Loucy (cell line): ENCODE measurements at regions not wholly inside any gene's neighbourhood (a gene's known extent, or its start where the extent isn't known, plus 50 kb on each side); places are given as distances from the start of the nearest gene placed in this dataset.

ENCODE experiments used
- H2AFZ ChIP-seq: fragments of 200-600 bp; sonication (generic); 2 replicates; pipeline ENCODE4 v1.6.0; 2016; ENCODE audit warnings: antibody characterized with exemption, mild to moderate bottlenecking, low read length, moderate library complexity
- H3F3A ChIP-seq: fragments of 200-600 bp; 2 replicates; pipeline ENCODE4 v1.6.0; 2016; ENCODE audit warnings: antibody characterized with exemption, low read depth, mild to moderate bottlenecking
- H3K27me3 ChIP-seq: fragments of 200-600 bp; sonication (generic); 2 replicates; pipeline ENCODE4 v1.6.1; 2014; ENCODE audit warnings: low read length, mild to moderate bottlenecking; ENCODE audit not compliant: insufficient read depth, poor library complexity, severe bottlenecking
- H3K36me3 ChIP-seq: fragments of 200-600 bp; sonication (generic); 2 replicates; pipeline ENCODE4 v1.6.1; 2016; ENCODE audit warnings: low read length; ENCODE audit not compliant: insufficient read depth
- H3K4me1 ChIP-seq: fragments of 200-600 bp; sonication (generic); 2 replicates; pipeline ENCODE4 v1.5.1; 2014; ENCODE audit warnings: low read length, mild to moderate bottlenecking; ENCODE audit not compliant: insufficient read depth, poor library complexity, severe bottlenecking
- H3K4me2 ChIP-seq: fragments of 200-600 bp; sonication (generic); 2 replicates; pipeline ENCODE4 v1.6.0; 2014; ENCODE audit warnings: antibody characterized with exemption, low read length, low read depth, mild to moderate bottlenecking; ENCODE audit not compliant: poor library complexity, severe bottlenecking
- H3K4me3 ChIP-seq: fragments of 200-600 bp; sonication (generic); 2 replicates; pipeline ENCODE4 v1.5.1; 2014; ENCODE audit warnings: low read length, mild to moderate bottlenecking, mixed read lengths; ENCODE audit not compliant: poor library complexity, severe bottlenecking
- H3K79me2 ChIP-seq: fragments of 200-600 bp; sonication (generic); 2 replicates; pipeline ENCODE4 v1.6.1; 2014; ENCODE audit warnings: low read length; ENCODE audit not compliant: insufficient read depth
- H3K9ac ChIP-seq: fragments of 200-600 bp; sonication (generic); 2 replicates; pipeline ENCODE4 v1.6.0; 2014; ENCODE audit warnings: mild to moderate bottlenecking, low read depth, low read length, moderate library complexity; ENCODE audit not compliant: poor library complexity, severe bottlenecking
- H3K9me2 ChIP-seq: fragments of 200-600 bp; sonication (generic); replicated peaks from 2 replicates; pipeline ENCODE4 v1.6.1; 2016; ENCODE audit warnings: low read depth, low read length, mixed read lengths
- H3K9me3 ChIP-seq: fragments of 200-600 bp; sonication (generic); 2 replicates; pipeline ENCODE4 v1.6.1; 2014; ENCODE audit warnings: mild to moderate bottlenecking, antibody characterized with exemption, low read length, low read depth; ENCODE audit not compliant: insufficient read depth
- H4K20me1 ChIP-seq: fragments of 200-600 bp; sonication (generic); 2 replicates; pipeline ENCODE4 v1.6.0; 2014; ENCODE audit warnings: antibody characterized with exemption, low read length, mild to moderate bottlenecking; ENCODE audit not compliant: insufficient read depth, poor library complexity, severe bottlenecking
- EZH2phosphoT487 ChIP-seq: fragments of 200-600 bp; IDR thresholded peaks from 2 replicates; pipeline ENCODE4 v1.6.1; 2018; ENCODE audit warnings: antibody characterized with exemption, mild to moderate bottlenecking, moderate library complexity, borderline replicate concordance
- TF ChIP-seq, protein P1 (sequence below): fragments of 200-600 bp; sonication (generic); conservative IDR thresholded peaks from 2 replicates; pipeline ENCODE4 v1.5.1; 2014; ENCODE audit warnings: mild to moderate bottlenecking, antibody characterized with exemption, low read length

DNA sequence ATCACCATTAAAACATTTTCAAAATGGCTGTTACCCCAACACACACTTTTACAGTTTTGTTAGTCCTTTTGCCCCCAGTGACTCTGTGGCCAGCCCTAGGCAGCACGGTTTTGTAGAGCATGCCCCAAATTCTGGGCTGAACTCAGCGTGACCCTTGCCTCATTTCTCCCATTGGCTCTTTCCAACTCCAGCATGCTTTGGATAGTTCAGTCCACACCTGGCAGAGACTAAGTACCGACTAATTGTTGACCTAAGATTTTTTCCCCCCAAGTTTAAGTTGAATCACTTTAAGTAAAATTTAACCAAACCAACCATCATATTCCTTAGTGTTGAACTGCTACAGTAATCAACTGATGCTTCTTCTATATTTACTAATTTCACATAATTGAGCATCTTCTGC lies 62.4 kb upstream of the LRRC8B start:
- TF ChIP-seq, protein P1, sequence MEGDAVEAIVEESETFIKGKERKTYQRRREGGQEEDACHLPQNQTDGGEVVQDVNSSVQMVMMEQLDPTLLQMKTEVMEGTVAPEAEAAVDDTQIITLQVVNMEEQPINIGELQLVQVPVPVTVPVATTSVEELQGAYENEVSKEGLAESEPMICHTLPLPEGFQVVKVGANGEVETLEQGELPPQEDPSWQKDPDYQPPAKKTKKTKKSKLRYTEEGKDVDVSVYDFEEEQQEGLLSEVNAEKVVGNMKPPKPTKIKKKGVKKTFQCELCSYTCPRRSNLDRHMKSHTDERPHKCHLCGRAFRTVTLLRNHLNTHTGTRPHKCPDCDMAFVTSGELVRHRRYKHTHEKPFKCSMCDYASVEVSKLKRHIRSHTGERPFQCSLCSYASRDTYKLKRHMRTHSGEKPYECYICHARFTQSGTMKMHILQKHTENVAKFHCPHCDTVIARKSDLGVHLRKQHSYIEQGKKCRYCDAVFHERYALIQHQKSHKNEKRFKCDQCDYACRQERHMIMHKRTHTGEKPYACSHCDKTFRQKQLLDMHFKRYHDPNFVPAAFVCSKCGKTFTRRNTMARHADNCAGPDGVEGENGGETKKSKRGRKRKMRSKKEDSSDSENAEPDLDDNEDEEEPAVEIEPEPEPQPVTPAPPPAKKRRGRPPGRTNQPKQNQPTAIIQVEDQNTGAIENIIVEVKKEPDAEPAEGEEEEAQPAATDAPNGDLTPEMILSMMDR, result no peak
- no peak for TF ChIP-seq EZH2phosphoT487

DNA sequence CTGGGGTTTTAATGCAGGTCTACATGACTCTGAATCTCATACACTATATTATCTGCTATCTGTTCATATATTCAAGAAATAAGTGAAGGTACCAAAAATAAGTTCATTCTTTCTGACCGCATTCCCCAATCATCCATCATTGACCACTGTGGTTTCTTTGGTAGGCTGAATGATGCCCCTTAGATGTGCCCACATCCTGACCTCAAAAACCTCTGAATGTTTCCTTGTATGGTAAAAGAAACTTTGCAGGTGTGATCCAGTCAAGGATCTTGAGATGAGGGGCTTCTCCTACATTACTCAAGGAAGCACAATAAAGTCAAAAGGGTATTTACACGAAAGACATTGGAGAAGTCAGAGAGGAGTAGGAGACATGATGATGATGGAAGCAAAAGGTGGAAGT lies 60.6 kb upstream of the LRRC8B start:
- H3K27me3 ChIP-seq, result peaks cover 99% of the 10 kb centered on the region
- no peak overlapping the region for H3K4me3 ChIP-seq
- no peak for TF ChIP-seq EZH2phosphoT487
- TF ChIP-seq, protein P1, result no peak
- no peaks in the 10 kb centered on the region for H3K36me3 ChIP-seq
- no peak overlapping the region for H3K9ac ChIP-seq
- H3K9me3 ChIP-seq, result no peaks in the 10 kb centered on the region
- no peak overlapping the region for H2AFZ ChIP-seq
- no peaks in the 10 kb centered on the region for H3K9me2 ChIP-seq
- H3K79me2 ChIP-seq, result no peaks in the 10 kb centered on the region
- no peaks in the 10 kb centered on the region for H3F3A ChIP-seq
- no peaks in the 10 kb centered on the region for H4K20me1 ChIP-seq
- H3K4me2 ChIP-seq, result no peak overlapping the region
- H3K4me1 ChIP-seq, result peaks cover 2% of the 10 kb centered on the region

More for the DNA sequence above, 62.4 kb upstream of the LRRC8B start:
- peaks cover 99% of the 10 kb centered on the region for H3K27me3 ChIP-seq
- no peaks in the 10 kb centered on the region for H3F3A ChIP-seq
- no peaks in the 10 kb centered on the region for H3K79me2 ChIP-seq
- no peak overlapping the region for H3K9ac ChIP-seq
- no peak overlapping the region for H2AFZ ChIP-seq
- H3K9me3 ChIP-seq, result no peaks in the 10 kb centered on the region
- H3K9me2 ChIP-seq, result no peaks in the 10 kb centered on the region
- no peaks in the 10 kb centered on the region for H4K20me1 ChIP-seq
- peaks cover 2% of the 10 kb centered on the region for H3K4me1 ChIP-seq
- H3K4me2 ChIP-seq, result no peak overlapping the region
- no peaks in the 10 kb centered on the region for H3K36me3 ChIP-seq
- no peak overlapping the region for H3K4me3 ChIP-seq

DNA sequence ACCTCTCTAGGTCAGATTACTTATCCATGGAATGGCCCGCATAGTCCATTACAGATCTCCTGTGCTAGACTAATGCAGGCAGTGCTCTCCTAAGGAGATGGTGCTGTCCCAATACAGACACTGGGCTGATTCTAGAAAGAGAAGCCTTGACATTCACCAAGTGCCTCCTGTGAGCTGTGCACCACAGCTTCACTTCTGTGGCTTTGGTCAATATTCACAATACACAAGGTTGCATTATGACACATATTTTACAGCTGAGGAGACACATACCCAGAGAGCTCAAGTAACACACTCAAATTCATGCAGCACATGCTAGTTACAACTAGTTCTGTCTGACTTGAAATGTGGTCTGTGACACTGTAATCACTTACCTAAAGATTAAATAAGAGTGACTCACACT lies 59.4 kb upstream of the LRRC8B start:
- H3K4me2 ChIP-seq, result no peak overlapping the region
- H3K9ac ChIP-seq, result no peak overlapping the region
- no peak overlapping the region for H3K4me3 ChIP-seq
- H3K4me1 ChIP-seq, result peaks cover 2% of the 10 kb centered on the region
- H3K9me3 ChIP-seq, result no peaks in the 10 kb centered on the region
- H2AFZ ChIP-seq, result no peak overlapping the region
- H3F3A ChIP-seq, result no peaks in the 10 kb centered on the region
- no peaks in the 10 kb centered on the region for H3K36me3 ChIP-seq
- no peaks in the 10 kb centered on the region for H3K79me2 ChIP-seq
- H3K27me3 ChIP-seq, result peaks cover 99% of the 10 kb centered on the region
- TF ChIP-seq EZH2phosphoT487, result no peak
- TF ChIP-seq, protein P1, result no peak
- H4K20me1 ChIP-seq, result no peaks in the 10 kb centered on the region
- H3K9me2 ChIP-seq, result no peaks in the 10 kb centered on the region
